ENCODE measurements at regions not wholly inside any gene's neighbourhood (a gene's known extent, or its start where the extent isn't known, plus 50 kb on each side); places are given as distances from the start of the nearest gene placed in this dataset.

- no peaks in the 10 kb centered on the region for H3K36me3 ChIP-seq (ENCODE audit: control insufficient read depth, insufficient read depth, low read length)
- DNase-seq = no peak
- no peaks in the 10 kb centered on the region for H3K9me3 ChIP-seq (ENCODE audit: control insufficient read depth, low read length)
- H3K27ac ChIP-seq (ENCODE audit: insufficient read depth, low read length, poor library complexity, severe bottlenecking) = no peak overlapping the region
- peaks cover 6% of the 10 kb centered on the region for H3K27me3 ChIP-seq (replicated peaks; ENCODE audit: control insufficient read depth, insufficient read depth, low read length, poor library complexity, severe bottlenecking)
- no peak overlapping the region for H3K4me3 ChIP-seq (ENCODE audit: insufficient read depth, low read depth, low read length, poor library complexity, severe bottlenecking)
- H3K4me1 ChIP-seq (ENCODE audit: control insufficient read depth, insufficient read depth, low read length, poor library complexity, severe bottlenecking) = no peaks in the 10 kb centered on the region
Observed at GRCh38 chr6:169965657-169966311, 214.4 kb downstream of the ERMARD start.

DNA sequence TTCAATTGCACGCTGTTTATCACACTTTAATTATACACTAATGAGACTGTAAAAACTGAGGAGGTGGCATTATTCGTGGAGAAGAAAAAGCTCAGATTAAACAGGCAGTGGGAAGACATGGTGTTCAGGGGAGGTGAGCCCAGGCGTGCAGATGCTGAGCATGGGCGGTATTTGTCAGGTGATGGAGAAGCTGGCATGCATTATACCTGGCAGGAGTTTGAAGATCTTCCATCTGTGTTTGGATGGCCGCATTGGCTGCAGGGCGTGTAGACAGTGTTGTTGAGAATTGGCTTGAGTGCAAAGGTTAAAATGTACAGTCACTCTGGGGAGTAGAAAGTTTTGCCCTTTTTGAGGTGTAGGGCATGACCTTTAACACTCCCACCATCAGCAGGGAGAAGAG is 213.8 kb downstream of the ERMARD start:
- no peaks in the 10 kb centered on the region for H3K36me3 ChIP-seq (ENCODE audit: control insufficient read depth, insufficient read depth, low read length)
- H3K4me1 ChIP-seq (ENCODE audit: control insufficient read depth, insufficient read depth, low read length, poor library complexity, severe bottlenecking) = no peaks in the 10 kb centered on the region
- H3K27ac ChIP-seq (ENCODE audit: insufficient read depth, low read length, poor library complexity, severe bottlenecking) = no peak overlapping the region
- peaks cover 6% of the 10 kb centered on the region for H3K27me3 ChIP-seq (replicated peaks; ENCODE audit: control insufficient read depth, insufficient read depth, low read length, poor library complexity, severe bottlenecking)
- no peaks in the 10 kb centered on the region for H3K9me3 ChIP-seq (ENCODE audit: control insufficient read depth, low read length)
- H3K4me3 ChIP-seq (ENCODE audit: insufficient read depth, low read depth, low read length, poor library complexity, severe bottlenecking) = no peak overlapping the region
- DNase-seq = no peak

DNA sequence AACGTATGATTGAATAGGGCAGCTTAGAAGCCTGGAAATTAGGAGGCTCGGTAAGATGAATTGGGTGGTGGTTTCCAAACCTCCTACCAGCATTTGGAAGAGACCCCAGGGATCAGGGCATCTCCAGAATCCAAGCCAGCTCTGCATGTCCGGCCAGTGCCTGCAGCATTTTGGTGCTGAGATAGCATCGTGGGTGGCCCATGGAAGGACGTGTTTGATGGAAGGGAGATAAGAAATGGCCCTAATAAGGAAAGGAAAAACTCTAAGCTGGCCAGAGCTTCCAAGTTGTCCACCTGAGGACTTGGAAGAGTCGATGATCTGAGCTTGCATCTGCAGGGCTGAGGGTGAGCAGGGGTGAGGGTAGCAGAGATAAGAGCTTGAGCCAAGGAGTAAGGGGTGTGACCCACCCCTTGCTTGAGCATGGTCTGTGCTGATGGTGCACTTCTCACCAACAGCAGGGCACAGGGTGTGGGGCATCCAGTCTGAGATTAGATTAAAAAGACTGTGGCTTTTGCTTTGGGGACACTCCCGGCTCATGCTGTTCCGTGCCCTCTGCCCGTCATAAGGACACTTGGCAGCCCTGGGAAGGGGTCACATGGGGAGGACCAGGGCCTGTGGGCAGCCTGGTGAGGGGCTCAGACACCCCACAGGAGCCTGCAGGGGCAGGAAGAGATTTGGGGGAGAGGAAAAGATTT is 213.2 kb downstream of the ERMARD start:
- Histone ChIP-seq H3K4me3 (ENCODE audit: insufficient read depth, low read depth, low read length, poor library complexity, severe bottlenecking) (no peak overlapping the region), H3K9me3 (ENCODE audit: control insufficient read depth, low read length) (no peaks in the 10 kb centered on the region), H3K27ac (ENCODE audit: insufficient read depth, low read length, poor library complexity, severe bottlenecking) (no peak overlapping the region), H3K4me1 (ENCODE audit: control insufficient read depth, insufficient read depth, low read length, poor library complexity, severe bottlenecking) (no peaks in the 10 kb centered on the region), H3K36me3 (ENCODE audit: control insufficient read depth, insufficient read depth, low read length) (no peaks in the 10 kb centered on the region), H3K27me3 (replicated peaks; ENCODE audit: control insufficient read depth, insufficient read depth, low read length, poor library complexity, severe bottlenecking) (peaks cover 6% of the 10 kb centered on the region)
- DNase-seq = no peak

- no peak for DNase-seq
- Histone ChIP-seq H3K36me3 (ENCODE audit: control insufficient read depth, insufficient read depth, low read length) (no peaks in the 10 kb centered on the region), H3K9me3 (ENCODE audit: control insufficient read depth, low read length) (no peaks in the 10 kb centered on the region)
Observed at GRCh38 chr6:169963581-169964297, 212.3 kb downstream of the ERMARD start.

GRCh38 chr6:169962604-169963469 is 211.4 kb downstream of the ERMARD start:
- no peak overlapping the region for H3K4me3 ChIP-seq (ENCODE audit: insufficient read depth, low read depth, low read length, poor library complexity, severe bottlenecking)
- no peaks in the 10 kb centered on the region for H3K9me3 ChIP-seq (ENCODE audit: control insufficient read depth, low read length)
- no peaks in the 10 kb centered on the region for H3K36me3 ChIP-seq (ENCODE audit: control insufficient read depth, insufficient read depth, low read length)
- DNase-seq = no peak
- H3K27me3 ChIP-seq (replicated peaks; ENCODE audit: control insufficient read depth, insufficient read depth, low read length, poor library complexity, severe bottlenecking) = peaks cover 6% of the 10 kb centered on the region
- H3K27ac ChIP-seq (ENCODE audit: insufficient read depth, low read length, poor library complexity, severe bottlenecking) = no peak overlapping the region
- H3K4me1 ChIP-seq (ENCODE audit: control insufficient read depth, insufficient read depth, low read length, poor library complexity, severe bottlenecking) = no peaks in the 10 kb centered on the region

More at GRCh38 chr6:169963581-169964297, 212.3 kb downstream of the ERMARD start:
- Histone ChIP-seq H3K27ac (ENCODE audit: insufficient read depth, low read length, poor library complexity, severe bottlenecking) (no peak overlapping the region), H3K27me3 (replicated peaks; ENCODE audit: control insufficient read depth, insufficient read depth, low read length, poor library complexity, severe bottlenecking) (peaks cover 6% of the 10 kb centered on the region), H3K4me3 (ENCODE audit: insufficient read depth, low read depth, low read length, poor library complexity, severe bottlenecking) (no peak overlapping the region), H3K4me1 (ENCODE audit: control insufficient read depth, insufficient read depth, low read length, poor library complexity, severe bottlenecking) (no peaks in the 10 kb centered on the region)

- no peak overlapping the region for H3K27ac ChIP-seq (ENCODE audit: insufficient read depth, low read length, poor library complexity, severe bottlenecking)
Observed at GRCh38 chr6:169961772-169962561, 210.5 kb downstream of the ERMARD start.

GRCh38 chr6:169960886-169961611 is 209.6 kb downstream of the ERMARD start:
- no peak overlapping the region for H3K4me3 ChIP-seq (ENCODE audit: insufficient read depth, low read depth, low read length, poor library complexity, severe bottlenecking)
- H3K27me3 ChIP-seq (replicated peaks; ENCODE audit: control insufficient read depth, insufficient read depth, low read length, poor library complexity, severe bottlenecking) = peaks cover 6% of the 10 kb centered on the region
- H3K27ac ChIP-seq (ENCODE audit: insufficient read depth, low read length, poor library complexity, severe bottlenecking) = no peak overlapping the region
- no peaks in the 10 kb centered on the region for H3K4me1 ChIP-seq (ENCODE audit: control insufficient read depth, insufficient read depth, low read length, poor library complexity, severe bottlenecking)
- no peak for DNase-seq
- H3K36me3 ChIP-seq (ENCODE audit: control insufficient read depth, insufficient read depth, low read length) = no peaks in the 10 kb centered on the region
- no peaks in the 10 kb centered on the region for H3K9me3 ChIP-seq (ENCODE audit: control insufficient read depth, low read length)

More at GRCh38 chr6:169961772-169962561, 210.5 kb downstream of the ERMARD start:
- no peaks in the 10 kb centered on the region for H3K9me3 ChIP-seq (ENCODE audit: control insufficient read depth, low read length)
- H3K4me1 ChIP-seq (ENCODE audit: control insufficient read depth, insufficient read depth, low read length, poor library complexity, severe bottlenecking) = no peaks in the 10 kb centered on the region
- no peaks in the 10 kb centered on the region for H3K36me3 ChIP-seq (ENCODE audit: control insufficient read depth, insufficient read depth, low read length)
- H3K4me3 ChIP-seq (ENCODE audit: insufficient read depth, low read depth, low read length, poor library complexity, severe bottlenecking) = no peak overlapping the region
- no peak for DNase-seq
- H3K27me3 ChIP-seq (replicated peaks; ENCODE audit: control insufficient read depth, insufficient read depth, low read length, poor library complexity, severe bottlenecking) = peaks cover 6% of the 10 kb centered on the region

DNA sequence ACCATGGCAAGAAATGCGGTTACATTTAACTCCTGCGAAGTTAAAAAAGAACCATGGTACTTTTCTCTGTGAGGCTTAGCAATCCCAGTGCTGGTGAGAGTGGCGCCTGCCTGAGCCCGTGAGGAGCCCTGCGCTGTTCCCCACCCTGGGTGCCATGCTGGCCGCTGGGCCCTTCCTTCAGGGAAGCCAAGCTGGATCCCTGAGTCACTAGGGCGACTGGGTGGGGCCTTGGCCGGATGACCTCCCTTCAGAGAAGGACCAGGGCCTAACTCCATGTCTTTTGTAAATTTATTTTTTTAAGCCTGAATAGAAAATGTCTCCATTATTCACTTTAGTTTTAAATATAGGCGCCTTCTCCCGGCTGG is 209.1 kb downstream of the ERMARD start:
- H3K4me1 ChIP-seq (ENCODE audit: control insufficient read depth, insufficient read depth, low read length, poor library complexity, severe bottlenecking) = no peaks in the 10 kb centered on the region
- H3K27ac ChIP-seq (ENCODE audit: insufficient read depth, low read length, poor library complexity, severe bottlenecking) = no peak overlapping the region
- no peak for DNase-seq
- H3K36me3 ChIP-seq (ENCODE audit: control insufficient read depth, insufficient read depth, low read length) = no peaks in the 10 kb centered on the region
- no peaks in the 10 kb centered on the region for H3K9me3 ChIP-seq (ENCODE audit: control insufficient read depth, low read length)
- H3K4me3 ChIP-seq (ENCODE audit: insufficient read depth, low read depth, low read length, poor library complexity, severe bottlenecking) = no peak overlapping the region
- peaks cover 6% of the 10 kb centered on the region for H3K27me3 ChIP-seq (replicated peaks; ENCODE audit: control insufficient read depth, insufficient read depth, low read length, poor library complexity, severe bottlenecking)

DNA sequence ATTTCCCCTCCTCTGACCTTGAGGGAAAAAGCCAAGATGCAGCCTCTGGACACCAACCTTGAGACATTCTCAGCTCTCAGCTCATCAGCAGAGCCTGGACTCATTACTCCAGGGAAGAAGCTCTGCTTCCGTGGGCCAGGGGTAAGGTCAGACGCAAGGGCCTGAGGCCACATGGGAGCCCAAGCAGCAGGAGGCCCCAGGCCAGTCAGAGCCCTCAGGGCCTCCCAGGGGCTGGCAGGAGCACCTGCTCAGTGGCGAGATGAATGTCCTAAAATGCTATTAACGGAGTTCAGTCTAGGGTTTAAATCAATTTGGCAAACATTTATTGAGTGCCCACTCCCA is 208.6 kb downstream of the ERMARD start:
- Histone ChIP-seq H3K36me3 (ENCODE audit: control insufficient read depth, insufficient read depth, low read length) (no peaks in the 10 kb centered on the region), H3K4me3 (ENCODE audit: insufficient read depth, low read depth, low read length, poor library complexity, severe bottlenecking) (no peak overlapping the region), H3K27me3 (replicated peaks; ENCODE audit: control insufficient read depth, insufficient read depth, low read length, poor library complexity, severe bottlenecking) (peaks cover 6% of the 10 kb centered on the region), H3K27ac (ENCODE audit: insufficient read depth, low read length, poor library complexity, severe bottlenecking) (no peak overlapping the region), H3K4me1 (ENCODE audit: control insufficient read depth, insufficient read depth, low read length, poor library complexity, severe bottlenecking) (no peaks in the 10 kb centered on the region), H3K9me3 (ENCODE audit: control insufficient read depth, low read length) (no peaks in the 10 kb centered on the region)
- no peak for DNase-seq

All from effector memory CD4-positive, alpha-beta T cell (primary cell).